ENCODE measurements at regions not wholly inside any gene's neighbourhood (a gene's known extent, or its start where the extent isn't known, plus 50 kb on each side); places are given as distances from the start of the nearest gene placed in this dataset.
A peak's percentile ranks its signal among the peaks of the same experiment; 100 is the strongest.

- Histone ChIP-seq H3K36me3 (no peaks in the 10 kb centered on the region), H3K27me3 (no peaks in the 10 kb centered on the region), H3K27ac (no peak overlapping the region), H3K9me3 (peaks cover 0 to 4% (median 0%) of the 10 kb centered on the region in 4 donors), H3K4me3 (no peak overlapping the region), H3K4me1 (no peaks in the 10 kb centered on the region)
- TF ChIP-seq CTCF (IDR thresholded peaks at IDR 0.05) (no peak), POLR2A (IDR thresholded peaks at IDR 0.05) (no peak), EP300 (IDR thresholded peaks at IDR 0.05) (no peak)
- no peak for DNase-seq (ENCODE audit: low spot score in 2 of 2)
- WGBS, 2 donors: 64 to 68% methylated on average over 3 of the region's 3 CpGs
Measured at GRCh38 chr2:101540518-101540917, 65.6 kb upstream of the RFX8 start.

GRCh38 chr2:101538076-101538475 lies 63.2 kb upstream of the RFX8 start:
- TF ChIP-seq CTCF (IDR thresholded peaks at IDR 0.05) (no peak), POLR2A (IDR thresholded peaks at IDR 0.05) (no peak), EP300 (IDR thresholded peaks at IDR 0.05) (no peak)
- peaks cover 0 to 4% (median 0%) of the 10 kb centered on the region in 4 donors for H3K9me3 ChIP-seq
- peaks cover 0 to 14% (median 0%) of the 10 kb centered on the region in 4 donors for H3K4me1 ChIP-seq
- DNase-seq (ENCODE audit: low spot score in 2 of 2): no peak
- H3K27ac ChIP-seq: no peak overlapping the region
- WGBS, 2 donors: 75 to 83% methylated on average over 3 of the region's 3 CpGs
- H3K4me3 ChIP-seq: no peak overlapping the region
- no peaks in the 10 kb centered on the region for H3K36me3 ChIP-seq
- no peaks in the 10 kb centered on the region for H3K27me3 ChIP-seq

GRCh38 chr2:101534149-101534611 lies 59.3 kb upstream of the RFX8 start:
- TF ChIP-seq EP300 (IDR thresholded peaks at IDR 0.05) (no peak), CTCF (IDR thresholded peaks at IDR 0.05) (no peak), POLR2A (IDR thresholded peaks at IDR 0.05) (no peak)
- Histone ChIP-seq H3K27ac (peak overlapping the region; percentile 46 to 84 (median 68)), H3K27me3 (no peaks in the 10 kb centered on the region), H3K4me3 (no peak overlapping the region), H3K9me3 (no peaks in the 10 kb centered on the region), H3K36me3 (no peaks in the 10 kb centered on the region), H3K4me1 (peaks cover 0 to 15% (median 0%) of the 10 kb centered on the region in 4 donors)
- DNase-seq (ENCODE audit: low spot score in 2 of 2): no peak
- 33 to 34% methylated on average over 9 of the region's 9 CpGs for WGBS, 2 donors

GRCh38 chr2:101533561-101534148 lies 58.7 kb upstream of the RFX8 start:
- no peaks in the 10 kb centered on the region for H3K9me3 ChIP-seq
- H3K27me3 ChIP-seq: no peaks in the 10 kb centered on the region
- H3K36me3 ChIP-seq: no peaks in the 10 kb centered on the region
- no peak overlapping the region for H3K4me3 ChIP-seq
- DNase-seq (ENCODE audit: low spot score in 2 of 2): no peak
- TF ChIP-seq POLR2A (IDR thresholded peaks at IDR 0.05): no peak
- TF ChIP-seq EP300 (IDR thresholded peaks at IDR 0.05): peak in 1 of 2 donors; percentile 62
- WGBS, 2 donors: 15% methylated on average over 10 of the region's 10 CpGs
- peak overlapping the region; percentile 46 to 84 (median 68) for H3K27ac ChIP-seq
- peaks cover 0 to 15% (median 0%) of the 10 kb centered on the region in 4 donors for H3K4me1 ChIP-seq

- Histone ChIP-seq H3K4me1 (peaks cover 0 to 5% (median 0%) of the 10 kb centered on the region in 4 donors), H3K27ac (no peak overlapping the region), H3K4me3 (no peak overlapping the region), H3K9me3 (no peaks in the 10 kb centered on the region), H3K27me3 (no peaks in the 10 kb centered on the region), H3K36me3 (no peaks in the 10 kb centered on the region)
- 85 to 89% methylated on average over 4 of the region's 4 CpGs for WGBS, 2 donors
- no peak for DNase-seq (ENCODE audit: low spot score in 2 of 2)
- no peak for TF ChIP-seq CTCF (IDR thresholded peaks at IDR 0.05)
- TF ChIP-seq POLR2A (IDR thresholded peaks at IDR 0.05): no peak
- no peak for TF ChIP-seq EP300 (IDR thresholded peaks at IDR 0.05)
Measured at GRCh38 chr2:101528501-101528900, 53.6 kb upstream of the RFX8 start.
